T-helper 1 cell treated with Interleukin-12 subunit alpha and Interleukin-12 subunit beta and Interleukin-4 antibody, amounts not matched to agents 30 ng/mL and 1 ng/mL, for 36 hours (primary cell): ENCODE measurements at regions not wholly inside any gene's neighbourhood (a gene's known extent, or its start where the extent isn't known, plus 50 kb on each side); places are given as distances from the start of the nearest gene placed in this dataset.

ENCODE experiments used
- intact Hi-C: fragments of 100-400 bp; cut with micrococcal nuclease; formaldehyde crosslinking; loops from one replicate; pipeline ENCODE4 v1.15.1; 2024

DNA sequence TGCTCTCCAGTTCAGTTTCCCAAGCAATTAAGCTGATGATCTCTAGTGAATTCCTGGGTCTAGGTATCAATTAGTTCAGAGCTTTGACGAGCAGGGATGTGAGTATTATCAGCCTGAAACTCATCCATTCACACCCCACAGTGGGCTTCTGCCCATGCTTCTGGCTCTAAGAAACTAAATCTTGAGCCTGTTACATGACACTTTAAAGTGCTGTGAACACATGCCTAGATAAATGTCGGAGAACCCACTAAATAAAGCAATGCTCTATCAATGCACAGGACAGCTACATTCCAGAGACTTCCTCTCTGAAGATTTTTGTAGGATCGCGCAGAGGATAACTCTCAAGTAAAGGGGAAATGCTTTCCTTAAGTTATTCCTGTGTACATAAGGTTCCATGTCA, 356.5 kb upstream of the TNP1 start:
- intact Hi-C loops: no loop called here

DNA sequence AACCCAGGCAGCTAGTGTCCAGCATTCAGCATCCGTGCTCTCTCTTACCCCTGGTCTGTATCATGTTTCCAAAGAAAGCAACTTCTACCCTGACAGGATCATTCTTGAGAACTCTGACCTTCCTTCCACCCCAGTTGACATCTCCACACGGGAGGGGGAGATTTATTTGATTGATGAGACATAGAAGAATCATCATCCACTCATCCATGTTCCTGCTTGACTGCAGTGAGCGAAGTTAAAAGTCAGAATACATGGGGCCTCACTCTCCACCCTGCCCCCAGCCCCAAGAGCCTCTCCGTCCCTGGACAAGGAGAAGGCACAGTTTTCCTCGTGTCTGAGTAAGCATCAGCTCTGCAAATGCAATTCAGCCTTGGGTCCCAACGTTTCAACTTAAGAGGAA, 356.0 kb upstream of the TNP1 start:
- intact Hi-C loops: no loop called here

DNA sequence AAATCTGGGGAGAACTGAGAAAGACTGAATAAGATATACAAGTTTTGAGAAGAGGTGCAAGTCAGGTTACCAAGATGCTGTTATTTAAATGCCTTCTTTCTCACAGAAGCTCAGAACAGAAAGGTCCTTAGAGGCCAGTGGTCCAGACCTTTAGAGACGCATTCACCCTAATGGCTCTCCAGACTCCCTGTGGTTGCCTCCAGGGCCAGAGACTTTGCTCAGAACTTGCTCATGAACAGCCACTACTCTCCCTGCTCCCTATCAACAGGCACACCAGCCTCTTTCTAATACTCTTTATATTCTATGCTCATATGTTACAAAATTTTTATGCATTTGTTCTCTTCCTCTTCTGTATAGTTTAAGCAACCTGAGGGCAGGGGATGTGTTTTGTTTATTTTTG, 349.0 kb upstream of the TNP1 start:
- intact Hi-C loops: no loop called here

DNA sequence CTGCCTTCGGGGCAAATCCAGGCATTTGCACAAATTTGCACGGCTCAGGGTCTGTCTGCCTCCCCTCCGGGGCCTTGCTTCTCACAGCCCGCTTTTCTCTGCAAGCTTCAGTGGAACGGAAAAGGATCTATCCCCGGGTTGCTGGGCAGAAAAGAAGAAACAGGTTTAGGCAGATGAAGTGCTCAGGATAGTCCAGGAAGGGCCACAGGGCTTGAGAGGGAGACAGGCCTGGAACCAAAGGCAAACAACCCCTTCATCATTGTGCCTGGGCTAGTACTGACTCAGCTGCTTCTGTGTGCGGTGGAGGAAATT, 347.8 kb upstream of the TNP1 start:
- intact Hi-C loops: no loop called here

DNA sequence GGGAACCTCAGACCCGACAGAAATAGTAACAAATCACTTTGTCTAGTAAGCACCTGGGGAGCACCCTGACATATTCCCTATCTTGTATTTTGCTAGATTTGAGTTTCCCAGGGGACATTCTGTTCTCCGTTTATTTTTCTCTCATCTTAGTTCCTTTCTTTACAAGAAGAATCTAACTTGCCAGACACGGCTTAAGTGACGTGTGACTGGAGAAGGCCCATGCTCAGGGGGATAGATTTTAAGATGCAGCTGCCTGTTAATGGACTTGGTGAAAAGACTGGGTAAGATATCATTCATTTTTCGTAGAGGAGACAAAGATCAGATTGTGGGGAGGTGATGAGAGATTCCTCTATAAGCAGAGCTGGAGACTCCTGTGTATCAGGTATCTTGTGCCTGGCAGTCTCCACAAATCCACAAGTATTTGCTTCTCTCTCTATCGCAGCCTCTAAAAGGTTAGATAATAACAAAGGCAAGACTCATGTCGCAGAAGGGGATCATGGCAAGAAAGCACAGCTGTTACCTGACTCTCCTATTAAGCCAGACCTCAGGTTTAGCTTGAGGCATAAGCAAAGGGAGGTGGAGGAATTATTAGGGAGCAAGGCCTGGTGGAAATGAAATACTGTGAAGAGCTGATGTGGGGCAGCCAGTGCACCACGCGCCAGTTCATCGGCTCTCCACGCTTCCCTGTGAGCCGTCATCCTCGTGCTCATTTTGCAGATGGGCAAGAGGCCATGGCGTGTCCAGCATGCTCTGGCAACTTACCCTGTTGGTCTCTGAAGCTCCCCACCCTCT, 347.2 kb upstream of the TNP1 start:
- intact Hi-C loops: no loop called here

DNA sequence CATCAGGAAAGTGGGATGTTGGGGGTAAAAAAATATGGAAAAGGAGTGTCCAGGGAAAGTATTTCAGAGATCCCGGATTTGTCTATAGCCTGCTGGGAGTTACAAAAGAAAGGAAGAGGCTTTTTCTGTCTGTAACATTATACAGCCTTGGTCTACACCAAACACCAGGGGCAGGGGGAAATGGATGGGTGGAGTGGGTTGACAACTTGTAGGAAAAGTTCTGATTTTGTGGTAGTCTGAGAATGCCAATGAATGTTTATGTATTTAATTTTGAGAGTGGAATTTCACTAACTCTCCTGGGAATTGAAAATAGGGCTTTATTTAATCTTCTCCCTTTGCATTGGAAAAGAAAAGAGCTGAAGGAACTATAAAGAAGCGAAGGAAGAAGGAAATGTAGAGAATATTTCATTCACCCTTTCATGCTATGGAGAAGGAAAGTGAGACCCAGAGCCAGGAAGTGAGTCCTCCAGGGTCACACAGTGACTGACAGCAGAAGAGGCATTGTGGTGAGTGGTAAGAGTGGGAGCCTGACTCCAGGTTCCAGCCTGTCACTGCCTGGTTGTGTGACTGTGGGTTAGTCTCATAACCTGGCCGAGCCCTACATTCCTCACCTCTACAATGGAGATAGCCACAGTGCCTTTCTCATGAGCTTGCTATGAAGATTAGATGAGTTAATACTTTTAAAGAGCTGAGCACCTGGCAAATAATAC, 346.3 kb upstream of the TNP1 start:
- intact Hi-C loops: no loop called here

DNA sequence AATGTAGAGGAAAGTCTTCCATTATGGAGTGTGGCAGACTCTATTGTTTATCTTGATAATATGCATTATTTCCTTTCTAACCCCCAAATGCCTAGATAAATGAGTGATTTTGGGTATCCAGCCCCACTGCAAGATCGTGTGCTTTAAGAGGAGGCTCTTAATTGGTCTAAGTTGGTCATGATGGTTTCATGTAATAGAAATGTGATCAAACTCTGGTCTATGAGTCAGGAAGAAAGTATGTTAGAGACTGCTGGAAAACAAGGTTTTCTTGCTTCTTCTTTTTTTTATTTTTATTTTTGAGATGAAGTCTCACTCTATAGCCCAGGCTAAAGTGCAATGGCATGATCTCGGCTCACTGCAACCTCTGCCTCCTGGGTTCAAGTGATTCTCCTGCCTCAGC, 344.5 kb upstream of the TNP1 start:
- intact Hi-C loops: no loop called here

DNA sequence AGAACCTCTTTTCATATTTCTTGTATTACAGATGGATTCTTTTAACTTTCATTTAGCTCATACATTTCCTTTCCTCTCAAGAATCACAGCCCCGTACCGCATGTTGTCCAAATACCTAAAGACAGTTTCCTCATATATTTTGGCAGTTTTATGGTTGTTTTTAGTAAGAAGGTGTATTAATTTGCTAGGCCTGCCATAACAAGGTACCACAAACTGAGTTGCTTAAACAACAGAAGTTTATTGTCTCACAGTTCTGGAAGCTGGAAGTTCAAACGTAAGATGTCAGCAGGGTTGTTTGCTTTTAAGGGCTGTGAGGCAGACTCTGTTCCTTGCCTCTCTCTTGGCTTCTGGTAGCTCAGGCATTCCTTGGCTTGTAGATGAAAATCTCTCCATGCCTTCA, 343.2 kb upstream of the TNP1 start:
- intact Hi-C loops: no loop called here

DNA sequence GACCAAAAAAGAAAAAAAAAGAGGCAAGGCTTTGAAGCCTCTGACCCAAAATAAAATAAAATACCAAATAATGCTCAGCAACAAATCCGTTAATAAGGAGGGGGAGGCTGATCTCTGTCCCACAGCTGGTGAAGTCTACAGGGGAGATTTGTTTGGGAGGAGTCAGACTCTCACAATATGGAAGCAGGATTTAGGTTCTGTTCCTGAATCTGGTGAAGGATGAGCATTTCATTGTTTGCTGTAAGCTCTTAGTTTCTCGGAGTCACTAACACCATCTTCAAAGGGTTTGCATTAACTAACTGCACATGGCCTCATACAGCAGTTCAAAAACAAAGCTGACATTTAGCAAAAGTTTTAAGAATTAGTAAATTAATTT, 339.4 kb upstream of the TNP1 start:
- intact Hi-C loops: no loop called here

DNA sequence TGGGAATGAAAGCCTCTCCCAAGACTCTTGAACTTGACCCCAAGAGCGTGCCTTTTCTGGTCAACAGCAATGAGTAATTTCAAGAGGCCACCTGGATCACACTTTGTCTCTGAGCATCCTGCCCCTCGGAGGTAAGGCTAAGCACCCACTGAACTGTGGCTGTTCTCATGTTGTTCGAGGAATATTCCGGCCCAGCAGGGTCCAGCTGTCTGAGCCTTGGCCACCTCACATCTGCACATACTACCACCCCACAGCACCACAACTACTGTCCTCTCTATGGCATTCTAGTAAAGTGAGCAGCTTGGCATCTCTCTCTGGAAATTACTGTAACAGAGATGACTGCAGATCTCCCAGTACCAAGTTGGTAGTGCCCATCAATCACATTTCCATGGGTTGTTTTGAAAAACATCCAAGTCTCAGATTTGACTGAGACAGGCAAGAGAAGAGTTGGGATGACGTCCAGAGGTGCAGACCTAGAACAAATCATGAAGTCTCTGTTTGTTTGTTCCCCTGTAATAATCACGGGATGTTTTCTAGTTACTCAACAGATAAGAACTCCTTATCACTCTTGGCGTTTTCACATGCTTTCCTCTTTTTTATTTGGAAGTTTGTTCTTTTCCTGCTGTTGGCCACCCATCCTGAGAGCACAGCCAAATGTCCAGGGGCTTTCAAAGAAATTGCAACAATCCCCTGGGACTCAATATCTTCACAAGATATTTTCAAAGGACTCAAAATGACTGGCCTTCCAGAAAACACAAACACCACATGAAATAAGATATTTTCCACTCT, 336.0 kb upstream of the TNP1 start:
- intact Hi-C loops: no loop called here

DNA sequence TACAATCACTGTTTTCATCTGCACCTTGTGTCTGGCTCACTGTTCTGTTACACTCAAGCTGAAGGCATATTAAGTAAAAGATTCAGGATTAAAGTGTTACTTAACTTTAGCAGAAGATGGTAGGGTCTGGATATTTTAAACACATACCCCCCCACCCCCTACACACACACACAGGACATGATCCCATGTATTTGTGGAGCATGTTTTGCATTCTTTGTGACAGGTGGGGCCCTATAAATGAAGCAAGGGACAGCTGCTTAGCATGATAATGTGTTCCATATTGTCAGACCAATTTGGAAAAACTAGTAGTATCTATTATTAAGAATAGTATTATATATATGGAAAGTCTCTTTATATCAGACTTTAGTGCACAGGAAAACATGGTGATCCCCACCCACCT, 335.2 kb upstream of the TNP1 start:
- intact Hi-C loops: no loop called here

DNA sequence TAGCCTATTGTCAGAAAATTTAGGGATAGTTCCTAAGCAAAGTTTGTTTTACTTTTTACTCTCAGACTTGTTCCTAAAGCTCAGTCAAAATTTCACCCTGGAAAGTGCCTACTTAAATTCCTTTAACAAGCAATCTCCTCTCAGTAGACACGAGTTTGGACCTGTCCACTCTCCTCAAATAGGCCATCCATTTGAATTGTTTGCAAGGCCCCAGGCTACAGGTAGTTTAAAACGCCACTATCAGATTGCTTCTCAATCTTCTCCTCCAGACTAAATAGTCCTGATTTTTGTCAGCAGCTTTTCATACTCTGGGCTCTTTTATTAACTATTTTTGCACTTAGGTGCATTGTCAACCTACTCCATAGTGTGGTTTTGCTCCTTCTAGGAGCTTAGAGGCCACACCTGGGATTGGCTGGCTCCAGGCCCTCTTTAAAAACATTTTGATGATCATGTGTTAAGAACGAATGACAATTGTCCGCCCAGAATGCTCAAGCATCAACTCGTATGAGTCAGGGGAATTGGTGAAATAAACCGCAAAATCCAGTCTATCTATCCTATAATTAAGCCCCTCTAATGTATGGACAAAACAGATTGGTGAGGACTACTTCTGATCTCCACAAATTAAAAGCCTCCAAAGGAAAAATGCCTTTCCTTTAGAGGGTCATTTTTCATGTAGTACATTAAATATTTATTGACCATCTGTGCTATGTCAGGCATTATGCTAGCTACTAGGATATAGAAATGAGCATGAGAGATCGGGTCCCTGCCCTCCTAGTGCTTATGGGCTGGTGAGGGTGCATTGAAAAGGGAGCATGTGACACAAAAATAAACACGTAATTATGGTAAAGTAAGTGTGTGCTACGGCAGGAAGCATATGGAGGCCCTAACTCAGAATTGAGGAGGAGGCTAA, 333.8 kb upstream of the TNP1 start:
- intact Hi-C loops: no loop called here

DNA sequence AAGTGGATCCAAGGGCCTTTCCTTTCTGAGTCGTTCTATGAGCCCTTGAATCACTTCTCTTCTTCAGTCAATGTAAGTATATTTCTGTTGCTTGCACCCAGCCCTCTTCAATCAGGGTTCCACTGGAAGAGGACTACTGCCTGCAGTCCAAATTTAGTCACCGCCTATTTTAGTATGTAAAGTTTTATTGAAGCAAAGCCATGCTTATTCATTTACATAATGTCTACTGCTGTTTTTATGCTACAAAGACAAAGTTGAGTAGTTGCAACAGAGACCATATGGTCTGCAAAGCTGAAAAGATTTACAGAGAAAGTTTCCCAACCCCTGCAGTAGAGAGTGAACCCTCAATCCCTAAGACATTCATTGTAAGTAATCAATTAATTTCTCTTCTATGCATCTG, 332.5 kb upstream of the TNP1 start:
- intact Hi-C loops: no loop called here

DNA sequence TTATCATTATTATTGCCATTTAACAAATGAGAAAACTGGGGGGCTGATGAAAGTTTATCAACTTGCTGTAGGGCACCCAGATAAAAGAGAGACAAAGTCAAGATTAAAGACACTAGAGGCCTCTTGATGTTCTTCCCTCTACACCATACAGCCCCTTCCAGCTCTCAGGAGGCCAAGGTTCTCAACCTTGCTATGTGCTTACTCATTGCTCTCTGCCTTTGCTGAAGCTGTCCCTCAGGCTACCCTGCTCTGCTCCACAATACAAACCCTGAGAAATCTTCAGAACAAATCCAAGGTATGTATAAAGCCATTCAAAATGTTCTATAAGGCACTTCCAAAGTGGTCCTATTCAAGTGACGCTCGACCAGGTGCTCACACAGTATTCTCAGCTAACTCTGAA, 329.9 kb upstream of the TNP1 start:
- intact Hi-C loops: no loop called here

DNA sequence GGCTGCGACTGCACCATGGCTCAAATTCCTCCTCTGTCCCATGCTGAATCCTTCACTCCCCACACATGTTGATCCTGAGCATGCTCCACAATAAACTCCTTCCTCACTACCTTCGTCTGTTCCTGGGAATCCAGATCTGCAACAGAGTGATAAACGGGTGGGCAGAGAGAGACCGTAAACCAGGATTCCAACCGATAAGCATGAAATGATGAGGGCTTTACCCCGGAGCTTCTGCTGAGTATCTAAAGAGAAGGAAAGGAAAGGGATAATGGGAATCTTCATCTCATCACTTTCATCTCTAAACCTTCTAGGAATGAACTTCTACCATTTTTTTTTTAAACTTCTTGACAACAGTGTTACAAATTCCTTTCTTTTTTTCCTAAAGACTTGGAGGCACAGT, 329.3 kb upstream of the TNP1 start:
- intact Hi-C loops: no loop called here

DNA sequence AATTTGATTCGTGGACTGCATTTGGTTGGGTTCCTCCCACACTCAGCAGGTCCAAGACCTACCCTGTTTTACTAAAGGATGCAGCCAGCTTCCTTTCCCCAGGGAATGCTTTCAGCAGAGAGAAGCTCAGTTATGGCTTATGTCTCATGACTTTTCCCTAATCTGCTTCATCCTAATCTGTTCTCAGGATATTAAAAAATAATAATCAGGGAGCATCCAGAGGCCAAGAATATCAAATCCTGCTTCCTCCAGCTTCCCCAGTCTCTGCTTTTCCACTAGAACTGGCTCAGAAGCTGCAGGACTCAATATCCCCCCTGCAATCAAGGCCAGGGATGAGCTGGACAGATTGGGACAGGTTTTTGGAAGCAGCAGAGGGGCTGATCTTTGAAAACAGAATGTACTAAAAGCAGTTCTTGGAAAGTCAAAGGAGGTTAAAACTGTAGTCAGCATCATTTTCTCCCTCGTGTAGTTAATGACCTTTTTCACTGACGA, 326.9 kb upstream of the TNP1 start:
- intact Hi-C loops: no loop called here

DNA sequence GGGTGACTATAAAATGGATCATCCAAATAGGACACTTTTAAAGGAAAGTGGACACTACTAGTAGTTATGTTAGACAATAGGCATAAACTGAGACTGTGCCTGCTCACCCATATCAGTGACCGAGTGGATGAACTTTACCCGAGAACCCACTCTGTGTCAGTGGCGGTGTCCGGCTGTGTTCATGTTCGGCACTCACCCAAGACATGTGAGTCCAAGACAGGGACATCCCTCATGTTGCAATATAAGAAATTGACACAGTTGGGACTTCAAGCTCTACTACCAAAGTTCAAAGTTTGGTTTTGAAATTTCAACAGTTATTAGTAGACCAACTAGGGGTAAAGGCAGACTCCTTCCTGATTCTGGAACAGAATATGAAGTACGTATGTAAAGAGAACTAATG, 326.3 kb upstream of the TNP1 start:
- intact Hi-C loops: no loop called here

DNA sequence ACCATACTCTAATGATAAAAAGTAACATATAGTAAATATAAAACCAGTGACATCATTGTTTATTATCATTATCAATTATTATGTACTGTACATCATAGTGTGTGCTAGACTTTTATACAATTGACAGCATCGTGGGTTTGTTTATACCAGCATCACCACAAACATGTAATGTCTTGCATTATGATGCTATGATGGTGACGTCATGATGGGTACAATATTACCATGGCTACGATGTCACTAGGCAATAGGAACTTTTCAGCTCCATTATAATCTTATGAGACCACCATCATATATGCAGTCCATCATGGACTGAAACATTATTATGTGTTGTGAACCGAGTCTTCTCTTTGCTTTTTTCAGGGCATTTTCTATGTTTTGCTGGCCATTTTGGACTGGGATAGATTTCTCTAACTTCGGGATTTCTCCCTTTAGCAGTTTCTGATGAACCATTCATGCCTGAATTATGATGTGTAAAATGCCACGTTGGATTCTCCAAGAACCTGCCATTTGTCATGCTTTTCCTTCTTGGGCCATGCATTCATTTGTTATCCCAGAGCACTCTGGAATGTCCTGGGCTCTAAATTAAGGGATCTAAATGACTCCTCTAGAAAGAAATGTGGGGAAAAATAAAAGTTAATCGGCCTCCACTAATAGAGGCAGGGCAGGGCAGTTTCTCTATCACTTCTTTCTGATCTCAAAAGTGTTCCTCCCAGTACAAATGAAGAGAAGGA, 325.6 kb upstream of the TNP1 start:
- intact Hi-C loops: no loop called here

DNA sequence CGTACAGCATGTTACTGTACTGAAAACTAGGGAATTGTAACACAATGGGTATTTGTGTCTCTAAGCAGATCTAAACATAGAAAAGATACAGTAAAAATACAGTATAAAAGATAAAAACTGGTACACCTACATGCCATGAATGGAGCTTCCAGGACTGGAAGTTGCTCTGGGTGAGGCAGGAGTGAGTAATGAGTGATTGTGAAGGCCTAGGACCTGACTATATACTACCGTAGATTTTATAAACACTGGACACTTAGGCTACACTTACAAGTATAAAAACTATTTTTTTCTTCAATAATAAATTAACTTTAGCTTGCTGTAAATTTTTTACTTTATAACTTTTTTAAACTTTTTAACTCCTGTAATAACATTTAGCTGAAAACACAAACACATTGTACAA, 324.4 kb upstream of the TNP1 start:
- intact Hi-C loops: no loop called here

DNA sequence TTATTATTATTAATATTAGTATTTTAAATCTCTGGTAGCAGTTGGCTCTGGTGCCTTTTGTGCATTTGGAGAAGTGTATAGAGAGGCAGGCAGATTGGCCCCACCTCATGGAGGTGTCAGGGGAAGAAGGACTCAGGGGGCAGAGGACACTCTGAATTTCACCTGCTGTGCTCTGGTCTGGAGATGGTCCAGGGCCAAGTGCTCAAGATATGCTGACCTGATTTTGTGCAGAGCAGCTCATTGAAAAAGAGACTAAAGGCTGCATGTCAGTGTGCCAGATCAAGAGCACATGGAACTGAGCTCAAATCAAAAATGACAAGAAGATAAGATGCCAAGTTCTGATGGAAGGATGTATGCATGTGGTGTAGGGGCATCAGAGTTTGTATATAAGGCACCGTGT, 323.6 kb upstream of the TNP1 start:
- intact Hi-C loops: no loop called here

DNA sequence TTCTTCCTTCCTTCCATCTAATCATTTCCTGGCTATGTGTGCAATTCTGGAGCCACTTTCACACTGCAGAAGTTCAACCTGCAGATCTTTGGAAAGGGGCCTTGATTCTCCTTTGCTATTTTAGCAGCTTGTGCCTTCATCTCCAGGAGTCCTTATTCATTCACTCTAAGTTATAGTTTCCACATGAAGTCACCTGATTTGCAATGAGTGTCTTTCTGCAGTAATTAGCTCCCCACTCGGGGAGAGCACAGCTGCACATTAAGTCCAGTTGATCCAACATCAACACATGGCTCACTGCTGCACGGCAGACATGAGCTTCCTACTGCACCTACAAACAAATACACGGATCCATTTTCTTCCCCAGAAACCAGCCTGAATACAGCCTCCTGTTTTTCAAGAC, 323.1 kb upstream of the TNP1 start:
- intact Hi-C loops: no loop called here
